Fibroblast of lung (primary cell): ENCODE measurements at regions not wholly inside any gene's neighbourhood (a gene's known extent, or its start where the extent isn't known, plus 50 kb on each side); places are given as distances from the start of the nearest gene placed in this dataset.

Source experiments
- CTCF ChIP-seq, 2 donors: IDR thresholded peaks in 1 of 2; conservative IDR thresholded peaks in 1 of 2; 1 replicate in 1 of 2; 2 replicates in 1 of 2; pipeline ENCODE4 v1.5.1; 2011 to 2012; ENCODE audit warnings: low read length in 2 of 2, control low read depth in 1 of 2, inconsistent platforms in 1 of 2, low read depth in 1 of 2, mild to moderate bottlenecking in 1 of 2
- EZH2 ChIP-seq: IDR thresholded peaks from 2 replicates; pipeline ENCODE4 v1.5.1; 2012; ENCODE audit warnings: low read length, control low read depth, mild to moderate bottlenecking; ENCODE audit errors: missing control alignments

DNA sequence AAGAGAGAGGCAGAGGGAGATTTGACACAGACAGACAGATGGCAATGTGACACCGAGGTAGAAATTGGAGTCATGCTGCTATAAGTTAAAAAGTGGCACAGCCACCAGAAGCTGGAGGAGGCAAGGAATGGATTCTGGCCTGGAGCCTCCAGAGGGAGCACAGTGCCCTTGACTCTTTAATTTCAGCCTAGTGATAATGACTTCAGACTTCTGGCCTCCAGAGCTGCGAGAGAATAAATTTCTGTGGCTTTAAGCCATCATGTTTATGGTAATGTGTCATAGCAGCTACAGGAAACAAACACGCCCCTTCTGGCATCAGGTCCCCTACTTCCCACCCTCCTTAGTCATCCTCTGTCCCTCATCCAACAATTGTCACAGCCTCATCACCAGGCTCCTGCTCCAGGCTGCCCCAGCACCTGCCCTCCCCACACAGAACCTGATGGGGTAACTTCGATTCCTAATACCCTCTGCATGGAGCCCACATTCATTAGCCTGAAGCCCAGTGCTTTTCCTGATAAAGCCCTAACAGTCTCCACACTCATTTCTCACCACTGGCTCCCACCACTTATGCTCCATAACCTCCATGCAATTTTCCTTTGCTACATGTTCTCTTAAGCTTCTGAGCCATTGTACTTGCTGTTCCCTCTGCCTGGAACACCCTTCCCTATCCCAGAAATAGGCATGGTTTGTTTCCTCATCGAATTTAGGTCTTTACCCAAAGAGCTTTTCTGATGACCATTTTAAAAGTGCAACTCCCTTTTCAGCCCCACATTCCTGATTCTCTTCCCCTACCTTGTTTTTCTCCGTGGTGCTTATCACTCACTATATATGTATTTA lies 69.7 kb upstream of the TOX2 start:
- TF ChIP-seq CTCF (conservative IDR thresholded peaks at IDR 0.05 in 1 of 2, IDR thresholded peaks at IDR 0.05 in 1 of 2; ENCODE audit: low read depth in 1 of 2, low read length in 2 of 2): peak; percentile 45 to 48
- no peak for TF ChIP-seq EZH2
